Liver (tissue), 8 donors: ENCODE measurements at regions not wholly inside any gene's neighbourhood (a gene's known extent, or its start where the extent isn't known, plus 50 kb on each side); places are given as distances from the start of the nearest gene placed in this dataset.

Experiments used
- DNase-seq: peaks from one replicate; pipeline ENCODE4 v3.0.0-alpha.2; 2017; ENCODE audit warnings: low spot score
- H3K27ac ChIP-seq, 2 donors: one replicate each; pipeline ENCODE4 v1.7.0; 2013; ENCODE audit warnings: inconsistent platforms in 2 of 2, low read length in 2 of 2, control low read depth in 1 of 2, low read depth in 1 of 2, mild to moderate bottlenecking in 1 of 2
- H3K27me3 ChIP-seq, 4 donors: one replicate each; pipeline versions ENCODE4 v1.6.1 to v1.7.0; 2013; ENCODE audit warnings: low read length in 3 of 4, inconsistent platforms in 1 of 4, mild to moderate bottlenecking in 1 of 4, moderate library complexity in 1 of 4; ENCODE audit not compliant: control insufficient read depth in 4 of 4, insufficient read depth in 4 of 4
- H3K36me3 ChIP-seq, 4 donors: one replicate each; pipeline versions ENCODE4 v1.6.1 to v1.7.0; 2013; ENCODE audit warnings: low read length in 3 of 4, mild to moderate bottlenecking in 3 of 4, low read depth in 1 of 4, moderate library complexity in 1 of 4; ENCODE audit not compliant: control insufficient read depth in 4 of 4, insufficient read depth in 3 of 4
- H3K4me1 ChIP-seq, 4 donors: one replicate each; pipeline versions ENCODE4 v1.6.1 to v1.7.0; 2013; ENCODE audit warnings: low read length in 3 of 4, mild to moderate bottlenecking in 3 of 4, moderate library complexity in 1 of 4; ENCODE audit not compliant: control insufficient read depth in 4 of 4, insufficient read depth in 4 of 4
- H3K4me3 ChIP-seq, 3 donors: one replicate each; pipeline versions ENCODE4 v1.6.1 to v1.7.0; 2013; ENCODE audit warnings: low read length in 3 of 3, control low read depth in 1 of 3, low read depth in 1 of 3, mild to moderate bottlenecking in 1 of 3
- H3K9ac ChIP-seq, 2 donors: one replicate each; pipeline ENCODE4 v1.7.0; 2013; ENCODE audit warnings: low read length in 2 of 2, mild to moderate bottlenecking in 2 of 2, moderate library complexity in 2 of 2, control low read depth in 1 of 2, low read depth in 1 of 2
- H3K9me3 ChIP-seq, 4 donors: one replicate each; pipeline versions ENCODE4 v1.6.1 to v1.7.0; 2013; ENCODE audit warnings: low read length in 3 of 4; ENCODE audit not compliant: control insufficient read depth in 4 of 4
- ATF3 ChIP-seq: IDR thresholded peaks from 2 replicates; pipeline ENCODE4 v1.6.1; 2016; ENCODE audit warnings: antibody characterized with exemption
- EGR1 ChIP-seq, 2 donors: IDR thresholded peaks; 2 replicates each; pipeline ENCODE4 v1.6.1; 2016 to 2018; ENCODE audit warnings: antibody characterized with exemption in 2 of 2, low read depth in 2 of 2
- FOXA1 ChIP-seq: IDR thresholded peaks from 2 replicates; pipeline ENCODE4 v1.6.1; 2016; ENCODE audit warnings: antibody characterized with exemption
- FOXA2 ChIP-seq: IDR thresholded peaks from 2 replicates; pipeline ENCODE4 v1.6.1; 2016; ENCODE audit warnings: antibody characterized with exemption
- GABPA ChIP-seq, 2 donors: IDR thresholded peaks in 1 of 2; conservative IDR thresholded peaks in 1 of 2; 2 replicates each; pipeline ENCODE4 v1.6.1; 2016; ENCODE audit warnings: antibody characterized with exemption in 2 of 2, mild to moderate bottlenecking in 1 of 2, moderate library complexity in 1 of 2
- HNF4A ChIP-seq, 2 donors: conservative IDR thresholded peaks; 2 replicates each; pipeline ENCODE4 v1.6.1; 2016; ENCODE audit warnings: antibody characterized with exemption in 2 of 2, mild to moderate bottlenecking in 2 of 2
- HNF4G ChIP-seq: IDR thresholded peaks from 2 replicates; pipeline ENCODE4 v1.6.1; 2016; ENCODE audit warnings: antibody characterized with exemption
- JUND ChIP-seq, 2 donors: IDR thresholded peaks; 2 replicates each; pipeline ENCODE4 v1.6.1; 2016; ENCODE audit warnings: antibody characterized with exemption in 2 of 2
- MAX ChIP-seq: IDR thresholded peaks from 2 replicates; pipeline ENCODE4 v1.6.1; 2016; ENCODE audit warnings: antibody characterized with exemption
- RAD21 ChIP-seq, 2 donors: IDR thresholded peaks; 2 replicates each; pipeline ENCODE4 v1.6.1; 2016; ENCODE audit warnings: antibody characterized with exemption in 2 of 2, mild to moderate bottlenecking in 2 of 2
- REST ChIP-seq: IDR thresholded peaks from 2 replicates; pipeline ENCODE4 v1.6.1; 2016; ENCODE audit warnings: antibody characterized with exemption, mild to moderate bottlenecking
- RXRA ChIP-seq, 2 donors: IDR thresholded peaks; 2 replicates each; pipeline ENCODE4 v1.6.1; 2017 to 2018; ENCODE audit warnings: antibody characterized with exemption in 2 of 2, mild to moderate bottlenecking in 1 of 2
- SP1 ChIP-seq: IDR thresholded peaks from 2 replicates; pipeline ENCODE4 v1.6.1; 2018; ENCODE audit warnings: antibody characterized with exemption, mild to moderate bottlenecking
- TAF1 ChIP-seq: conservative IDR thresholded peaks from 2 replicates; pipeline ENCODE4 v1.6.1; 2016; ENCODE audit warnings: antibody characterized with exemption, mild to moderate bottlenecking
- YY1 ChIP-seq: IDR thresholded peaks from 2 replicates; pipeline ENCODE4 v1.6.1; 2016; ENCODE audit warnings: antibody characterized with exemption, mild to moderate bottlenecking
- WGBS: extraction: QIAGEN DNeasy Blood & Tissue Kit; methylation state at CpG from one replicate; pipeline ENCODE4 v1.1.7; 2013; 5-methylcytosine and 5-hydroxymethylcytosine counted together
- TF ChIP-seq, protein P1 (sequence below): fragments of 150-350 bp; IDR thresholded peaks from 2 replicates; pipeline ENCODE4 v1.5.1; 2017; ENCODE audit warnings: improper control_type of control experiment, low read depth, low read length; ENCODE audit not compliant: missing input control
- TF ChIP-seq, protein P2 (sequence below): IDR thresholded peaks from 2 replicates; pipeline ENCODE4 v1.6.1; 2016; ENCODE audit warnings: antibody characterized with exemption
- donor health status: healthy.
- donor health status: healthy.
- donor health status: healthy.
- donor health status: healthy.
- donor health status: healthy.

GRCh38 chr3:14329842-14330241 is 72.6 kb upstream of the SLC6A6 start:
- H3K27me3 ChIP-seq, result no peaks in the 10 kb centered on the region
- TF ChIP-seq YY1 (no peak), MAX (no peak), ATF3 (no peak), SP1 (no peak), JUND (IDR thresholded peaks at IDR 0.05) (no peak), HNF4G (no peak), RAD21 (IDR thresholded peaks at IDR 0.05) (no peak), GABPA (IDR thresholded peaks at IDR 0.05 in 1 of 2, conservative IDR thresholded peaks at IDR 0.05 in 1 of 2) (no peak), TAF1 (no peak), HNF4A (conservative IDR thresholded peaks at IDR 0.05) (no peak), EGR1 (IDR thresholded peaks at IDR 0.05; ENCODE audit: low read depth in 2 of 2) (no peak)
- TF ChIP-seq, protein P1, sequence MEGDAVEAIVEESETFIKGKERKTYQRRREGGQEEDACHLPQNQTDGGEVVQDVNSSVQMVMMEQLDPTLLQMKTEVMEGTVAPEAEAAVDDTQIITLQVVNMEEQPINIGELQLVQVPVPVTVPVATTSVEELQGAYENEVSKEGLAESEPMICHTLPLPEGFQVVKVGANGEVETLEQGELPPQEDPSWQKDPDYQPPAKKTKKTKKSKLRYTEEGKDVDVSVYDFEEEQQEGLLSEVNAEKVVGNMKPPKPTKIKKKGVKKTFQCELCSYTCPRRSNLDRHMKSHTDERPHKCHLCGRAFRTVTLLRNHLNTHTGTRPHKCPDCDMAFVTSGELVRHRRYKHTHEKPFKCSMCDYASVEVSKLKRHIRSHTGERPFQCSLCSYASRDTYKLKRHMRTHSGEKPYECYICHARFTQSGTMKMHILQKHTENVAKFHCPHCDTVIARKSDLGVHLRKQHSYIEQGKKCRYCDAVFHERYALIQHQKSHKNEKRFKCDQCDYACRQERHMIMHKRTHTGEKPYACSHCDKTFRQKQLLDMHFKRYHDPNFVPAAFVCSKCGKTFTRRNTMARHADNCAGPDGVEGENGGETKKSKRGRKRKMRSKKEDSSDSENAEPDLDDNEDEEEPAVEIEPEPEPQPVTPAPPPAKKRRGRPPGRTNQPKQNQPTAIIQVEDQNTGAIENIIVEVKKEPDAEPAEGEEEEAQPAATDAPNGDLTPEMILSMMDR, result no peak
- TF ChIP-seq, protein P2, sequence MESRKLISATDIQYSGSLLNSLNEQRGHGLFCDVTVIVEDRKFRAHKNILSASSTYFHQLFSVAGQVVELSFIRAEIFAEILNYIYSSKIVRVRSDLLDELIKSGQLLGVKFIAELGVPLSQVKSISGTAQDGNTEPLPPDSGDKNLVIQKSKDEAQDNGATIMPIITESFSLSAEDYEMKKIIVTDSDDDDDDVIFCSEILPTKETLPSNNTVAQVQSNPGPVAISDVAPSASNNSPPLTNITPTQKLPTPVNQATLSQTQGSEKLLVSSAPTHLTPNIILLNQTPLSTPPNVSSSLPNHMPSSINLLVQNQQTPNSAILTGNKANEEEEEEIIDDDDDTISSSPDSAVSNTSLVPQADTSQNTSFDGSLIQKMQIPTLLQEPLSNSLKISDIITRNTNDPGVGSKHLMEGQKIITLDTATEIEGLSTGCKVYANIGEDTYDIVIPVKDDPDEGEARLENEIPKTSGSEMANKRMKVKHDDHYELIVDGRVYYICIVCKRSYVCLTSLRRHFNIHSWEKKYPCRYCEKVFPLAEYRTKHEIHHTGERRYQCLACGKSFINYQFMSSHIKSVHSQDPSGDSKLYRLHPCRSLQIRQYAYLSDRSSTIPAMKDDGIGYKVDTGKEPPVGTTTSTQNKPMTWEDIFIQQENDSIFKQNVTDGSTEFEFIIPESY, result no peak
- no peak for DNase-seq
- no peaks in the 10 kb centered on the region for H3K4me1 ChIP-seq
- no peaks in the 10 kb centered on the region for H3K36me3 ChIP-seq
- no peak overlapping the region for H3K27ac ChIP-seq
- no peak overlapping the region for H3K4me3 ChIP-seq
- 82% methylated on average over 7 of the region's 7 CpGs for WGBS
- H3K9ac ChIP-seq, result no peak overlapping the region
- H3K9me3 ChIP-seq, result no peaks in the 10 kb centered on the region

- no peak for DNase-seq
- Histone ChIP-seq H3K9me3 (no peaks in the 10 kb centered on the region), H3K4me3 (no peak overlapping the region), H3K9ac (no peak overlapping the region), H3K4me1 (no peaks in the 10 kb centered on the region), H3K27ac (no peak overlapping the region), H3K36me3 (no peaks in the 10 kb centered on the region), H3K27me3 (no peaks in the 10 kb centered on the region)
- TF ChIP-seq, protein P2, result no peak
- TF ChIP-seq RXRA (IDR thresholded peaks at IDR 0.05) (no peak), GABPA (IDR thresholded peaks at IDR 0.05 in 1 of 2, conservative IDR thresholded peaks at IDR 0.05 in 1 of 2) (no peak), JUND (IDR thresholded peaks at IDR 0.05) (no peak), FOXA1 (no peak), FOXA2 (no peak), REST (no peak), YY1 (no peak), SP1 (no peak), MAX (no peak), HNF4A (conservative IDR thresholded peaks at IDR 0.05) (no peak), EGR1 (IDR thresholded peaks at IDR 0.05; ENCODE audit: low read depth in 2 of 2) (no peak), HNF4G (no peak), ATF3 (no peak), RAD21 (IDR thresholded peaks at IDR 0.05) (no peak)
- WGBS, result 93% methylated on average over 10 of the region's 10 CpGs
Measured at GRCh38 chr3:14330508-14330907, 71.9 kb upstream of the SLC6A6 start.
